MCF 10A (cell line): ENCODE measurements at regions not wholly inside any gene's neighbourhood (a gene's known extent, or its start where the extent isn't known, plus 50 kb on each side); places are given as distances from the start of the nearest gene placed in this dataset.

ENCODE experiments used
- BruUV-seq: library from RNA; stranded (reverse); fragments of 400-500 nt; replicated peaks from 2 replicates; lab custom pipeline; 2021; lab: Mats Ljungman, UMichigan
- CTCF ChIA-PET: fragments of 300-600 bp; sonication (Branson Sonifier 250); formaldehyde crosslinking; extraction: SDS; loops from one replicate; lab custom pipeline; 2021; ENCODE audit warnings: antibody characterized with exemption, inconsistent platforms; lab: Yijun Ruan, JAX
- POLR2A ChIA-PET: fragments of 300-600, 350-650 bp; sonication (Branson Sonifier 250); formaldehyde crosslinking; extraction: SDS; loops from one replicate; lab custom pipeline; 2020; ENCODE audit warnings: antibody characterized with exemption, inconsistent platforms; lab: Yijun Ruan, JAX
- DNase-seq: peaks from one replicate; pipeline ENCODE4 v3.0.0-alpha.2; 2018; ENCODE audit not compliant: unreplicated experiment
- H3K27ac Mint-ChIP-seq: one replicate; pipeline ENCODE4 v1.8.0; 2022; ENCODE audit warnings: mild to moderate bottlenecking, low read depth, mixed read lengths; ENCODE audit not compliant: unreplicated experiment
- H3K27me3 Mint-ChIP-seq: one replicate; pipeline ENCODE4 v1.8.0; 2022; ENCODE audit warnings: mixed read lengths; ENCODE audit not compliant: insufficient read depth, unreplicated experiment
- H3K36me3 Mint-ChIP-seq: one replicate; pipeline ENCODE4 v1.8.0; 2022; ENCODE audit warnings: mild to moderate bottlenecking, moderate library complexity, mixed read lengths; ENCODE audit not compliant: insufficient read depth, unreplicated experiment
- H3K4me1 Mint-ChIP-seq: one replicate; pipeline ENCODE4 v1.8.0; 2022; ENCODE audit warnings: mixed read lengths; ENCODE audit not compliant: insufficient read depth, unreplicated experiment
- H3K4me3 Mint-ChIP-seq: one replicate; pipeline ENCODE4 v1.8.0; 2022; ENCODE audit warnings: mild to moderate bottlenecking, moderate library complexity, mixed read lengths; ENCODE audit not compliant: unreplicated experiment
- H3K9me3 Mint-ChIP-seq: one replicate; pipeline ENCODE4 v1.8.0; 2022; ENCODE audit warnings: mixed read lengths; ENCODE audit not compliant: unreplicated experiment
- intact Hi-C: fragments of 100-400 bp; cut with micrococcal nuclease; formaldehyde crosslinking; loops from 2 replicates; pipeline ENCODE4 v1.14.1; 2022
- TF ChIP-seq, protein P1 (sequence below): fragments of 200-600 bp; IDR thresholded peaks from one replicate; pipeline ENCODE4 v1.8.0; 2022; ENCODE audit warnings: antibody characterized with exemption, mild to moderate bottlenecking; ENCODE audit not compliant: unreplicated experiment

DNA sequence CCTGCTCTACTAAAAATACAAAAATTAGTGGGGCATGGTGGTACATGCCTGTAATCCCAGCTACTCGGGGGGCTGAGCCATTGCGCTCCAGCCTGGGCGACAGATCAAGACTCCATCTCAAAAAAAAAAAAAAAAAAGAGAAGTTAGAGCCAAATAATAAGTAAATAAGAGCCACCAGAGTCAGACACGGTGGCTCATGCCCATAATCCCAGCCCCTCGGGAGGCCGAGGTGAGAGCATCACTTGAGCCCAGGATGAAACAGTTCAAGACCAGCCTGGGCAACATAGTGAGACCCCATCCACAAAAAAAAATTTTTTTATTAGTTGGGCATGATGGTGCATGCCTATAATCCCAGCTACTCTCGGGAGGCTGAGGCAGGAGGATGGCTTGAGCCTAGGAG lies 85.8 kb upstream of the LARP1 start:
- intact Hi-C loops: no loop called here
- no peaks in the 10 kb centered on the region for H3K36me3 Mint-ChIP-seq
- ChIA-PET POLR2A (no interaction called here), CTCF (interaction anchor here (0.6 to 3.7 kb wide), 3 partner anchors 16 to 63 kb away, joined by 3 to 14 read pairs (median 7); no protein-coding TSS in a partner anchor)
- TF ChIP-seq, protein P1, sequence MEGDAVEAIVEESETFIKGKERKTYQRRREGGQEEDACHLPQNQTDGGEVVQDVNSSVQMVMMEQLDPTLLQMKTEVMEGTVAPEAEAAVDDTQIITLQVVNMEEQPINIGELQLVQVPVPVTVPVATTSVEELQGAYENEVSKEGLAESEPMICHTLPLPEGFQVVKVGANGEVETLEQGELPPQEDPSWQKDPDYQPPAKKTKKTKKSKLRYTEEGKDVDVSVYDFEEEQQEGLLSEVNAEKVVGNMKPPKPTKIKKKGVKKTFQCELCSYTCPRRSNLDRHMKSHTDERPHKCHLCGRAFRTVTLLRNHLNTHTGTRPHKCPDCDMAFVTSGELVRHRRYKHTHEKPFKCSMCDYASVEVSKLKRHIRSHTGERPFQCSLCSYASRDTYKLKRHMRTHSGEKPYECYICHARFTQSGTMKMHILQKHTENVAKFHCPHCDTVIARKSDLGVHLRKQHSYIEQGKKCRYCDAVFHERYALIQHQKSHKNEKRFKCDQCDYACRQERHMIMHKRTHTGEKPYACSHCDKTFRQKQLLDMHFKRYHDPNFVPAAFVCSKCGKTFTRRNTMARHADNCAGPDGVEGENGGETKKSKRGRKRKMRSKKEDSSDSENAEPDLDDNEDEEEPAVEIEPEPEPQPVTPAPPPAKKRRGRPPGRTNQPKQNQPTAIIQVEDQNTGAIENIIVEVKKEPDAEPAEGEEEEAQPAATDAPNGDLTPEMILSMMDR: no peak
- DNase-seq: no peak
- H3K9me3 Mint-ChIP-seq: peaks cover 17% of the 10 kb centered on the region
- H3K4me3 Mint-ChIP-seq: no peak overlapping the region
- H3K27ac Mint-ChIP-seq: no peak overlapping the region
- BruUV-seq: no TSS peak
- H3K4me1 Mint-ChIP-seq: no peaks in the 10 kb centered on the region
- no peaks in the 10 kb centered on the region for H3K27me3 Mint-ChIP-seq

DNA sequence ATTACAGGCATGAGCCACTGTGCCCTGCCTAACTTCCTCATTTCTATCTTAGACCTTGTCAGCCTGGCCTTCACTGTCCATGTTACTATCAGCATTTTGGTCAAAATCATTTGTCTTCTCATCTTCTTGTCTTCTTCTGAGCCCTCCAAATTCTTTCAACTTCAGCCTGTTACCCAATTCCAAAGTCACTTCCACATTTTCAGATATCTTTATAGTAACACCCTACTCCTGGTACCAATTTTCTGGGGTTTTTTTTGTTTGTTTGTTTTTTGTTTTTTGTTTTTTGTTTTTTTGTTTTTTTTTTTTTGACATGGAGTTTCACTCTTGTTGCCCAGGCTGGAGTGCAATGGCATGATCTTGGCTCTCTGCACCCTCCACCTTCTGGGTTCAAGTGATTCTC lies 90.3 kb upstream of the LARP1 start:
- H3K4me3 Mint-ChIP-seq: no peak overlapping the region
- TF ChIP-seq, protein P1: no peak
- H3K4me1 Mint-ChIP-seq: no peaks in the 10 kb centered on the region
- no TSS peak for BruUV-seq
- intact Hi-C loops: no loop called here
- no peak for DNase-seq
- H3K9me3 Mint-ChIP-seq: peaks cover 28% of the 10 kb centered on the region
- H3K27me3 Mint-ChIP-seq: no peaks in the 10 kb centered on the region
- CTCF ChIA-PET: interaction anchor here (0.6 kb wide), 1 partner anchor 235 kb away, joined by 4 read pairs; no protein-coding TSS in a partner anchor
- H3K36me3 Mint-ChIP-seq: no peaks in the 10 kb centered on the region
- no peak overlapping the region for H3K27ac Mint-ChIP-seq
- POLR2A ChIA-PET: no interaction called here

DNA sequence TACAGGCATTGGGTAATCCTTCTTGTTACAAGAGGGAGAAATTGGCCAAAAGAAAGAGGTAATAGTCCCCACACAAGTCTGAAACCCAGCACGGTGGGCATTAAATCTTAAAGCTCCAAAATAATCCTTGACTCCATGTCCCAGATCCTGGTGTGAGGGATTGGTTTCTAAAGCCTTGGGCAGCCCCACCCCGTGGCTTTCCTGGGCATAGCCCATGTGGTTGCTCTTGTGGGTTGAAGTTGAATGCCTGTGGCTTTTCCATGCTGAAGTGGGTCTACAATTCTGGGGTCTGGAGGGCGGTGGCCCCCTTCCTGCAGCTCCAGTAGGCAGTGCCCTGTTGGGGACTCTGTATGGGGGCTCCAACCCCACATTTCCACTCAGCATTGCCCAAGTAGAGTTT lies 91.8 kb upstream of the LARP1 start:
- no peak for DNase-seq
- TF ChIP-seq, protein P1: no peak
- Mint-ChIP-seq H3K36me3 (no peaks in the 10 kb centered on the region), H3K4me3 (no peak overlapping the region), H3K4me1 (no peaks in the 10 kb centered on the region), H3K27me3 (no peaks in the 10 kb centered on the region), H3K27ac (no peak overlapping the region), H3K9me3 (peaks cover 20% of the 10 kb centered on the region)
- intact Hi-C loops: no loop called here
- CTCF ChIA-PET: interaction anchor here (0.6 to 2.2 kb wide), 2 partner anchors 14 to 54 kb away, joined by 3 to 11 read pairs; no protein-coding TSS in a partner anchor
- BruUV-seq: no TSS peak
- POLR2A ChIA-PET: no interaction called here

DNA sequence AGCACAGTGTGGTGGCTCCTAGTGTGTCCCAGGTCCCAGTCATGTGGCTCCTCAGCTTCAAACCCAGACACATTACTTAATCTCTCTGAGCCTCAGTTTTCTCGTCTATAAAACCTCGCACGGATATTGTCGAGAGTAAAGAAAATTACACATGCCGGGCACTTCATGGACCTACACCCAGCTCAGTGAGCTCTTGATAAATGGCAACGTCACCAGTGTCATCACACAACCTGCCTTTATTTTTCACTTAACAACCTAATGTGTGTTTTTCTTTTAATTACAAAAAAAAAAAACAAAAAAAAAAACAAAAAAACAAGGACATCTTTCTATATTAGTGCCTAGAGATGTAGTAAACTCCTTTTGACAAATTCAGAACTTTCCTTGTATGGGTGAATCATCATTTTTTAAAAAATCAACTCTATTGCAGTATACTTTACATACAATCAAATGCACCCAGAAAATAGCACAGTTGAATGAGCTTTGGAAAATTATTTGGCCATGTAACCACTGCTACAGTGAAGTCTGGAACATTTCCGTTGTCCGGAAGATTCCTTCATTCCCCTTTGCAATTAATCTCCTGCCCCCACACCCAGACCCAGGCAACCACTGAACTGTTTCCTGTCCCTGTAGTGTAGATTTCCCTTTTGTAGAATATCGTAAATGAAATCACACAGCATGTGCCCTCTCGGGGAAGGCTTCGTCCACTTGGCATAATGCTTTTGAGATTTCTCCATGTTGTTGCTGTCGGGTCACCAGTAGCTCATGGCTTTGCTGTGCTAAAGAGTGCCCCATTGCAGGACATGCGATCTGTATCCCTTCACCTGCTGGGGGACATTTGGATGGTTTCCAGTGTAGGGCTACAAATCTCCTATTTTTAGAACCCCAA lies 100.4 kb upstream of the LARP1 start:
- Mint-ChIP-seq H3K27ac (peak overlapping the region; percentile 57), H3K27me3 (no peaks in the 10 kb centered on the region), H3K4me1 (peaks cover 9% of the 10 kb centered on the region), H3K36me3 (no peaks in the 10 kb centered on the region), H3K4me3 (no peak overlapping the region), H3K9me3 (no peaks in the 10 kb centered on the region)
- POLR2A ChIA-PET: interaction anchor here (0.6 to 1.0 kb wide), 2 partner anchors 27 to 193 kb away, joined by 3 to 4 read pairs; no protein-coding TSS in a partner anchor
- TF ChIP-seq, protein P1: no peak
- intact Hi-C loops: loop anchor here (10.0 kb wide), 1 partner anchor 250 kb away; no protein-coding TSS in a partner anchor
- CTCF ChIA-PET: interaction anchor here (0.6 to 2.0 kb wide), 15 partner anchors 8 to 1617 kb away, joined by 3 to 11 read pairs (median 4); no protein-coding TSS in a partner anchor
- no peak for DNase-seq
- BruUV-seq: no TSS peak
